ENCODE measurements at regions not wholly inside any gene's neighbourhood (a gene's known extent, or its start where the extent isn't known, plus 50 kb on each side); places are given as distances from the start of the nearest gene placed in this dataset.
A peak's percentile ranks its signal among the peaks of the same experiment; 100 is the strongest.

DNA sequence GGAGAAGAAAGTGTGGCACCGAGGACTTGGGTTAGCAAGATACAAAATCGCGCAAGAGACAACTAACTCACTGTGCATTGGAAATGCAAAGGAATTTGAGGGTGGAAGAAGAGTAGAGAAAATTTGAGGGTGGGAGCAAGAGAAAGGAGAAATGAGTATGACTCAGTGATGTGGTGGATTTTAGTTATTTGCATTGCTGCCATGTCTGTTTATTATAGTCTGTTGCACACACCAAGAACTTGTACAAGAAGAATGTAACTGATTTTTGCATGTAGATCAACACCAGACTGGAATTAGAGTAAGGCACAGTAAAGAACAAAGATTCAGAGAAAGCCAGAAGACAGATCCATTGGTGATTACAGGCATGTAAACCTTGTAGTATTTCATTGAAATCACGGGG is 71.6 kb upstream of the SMIM36 start:
- DNase-seq (ENCODE audit: low spot score): no peak

DNA sequence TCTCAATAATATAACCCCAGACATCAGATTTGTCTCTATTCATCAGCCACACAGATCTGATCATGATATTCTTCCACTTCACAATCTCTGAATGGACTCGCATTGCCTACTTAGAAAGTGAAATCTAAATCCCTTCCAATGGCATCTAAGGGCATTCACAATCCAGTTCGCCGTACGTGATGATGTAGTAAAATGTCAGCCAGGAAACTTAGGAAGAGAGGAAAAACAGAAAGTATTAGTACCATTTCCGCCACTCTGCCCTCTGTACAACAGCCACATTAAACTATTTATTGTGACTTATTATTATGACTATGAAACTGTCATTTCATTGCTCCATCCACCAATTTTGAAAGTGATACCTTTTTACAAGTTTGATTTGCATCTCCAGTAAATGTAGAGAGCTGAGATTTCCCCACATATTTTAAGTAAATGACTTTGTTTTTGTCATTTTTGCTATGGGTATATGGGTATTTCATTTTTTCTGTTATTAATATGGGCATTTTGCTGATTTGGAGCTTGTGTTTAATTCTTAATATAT is 69.4 kb upstream of the SMIM36 start:
- DNase-seq (ENCODE audit: low spot score): no peak

DNA sequence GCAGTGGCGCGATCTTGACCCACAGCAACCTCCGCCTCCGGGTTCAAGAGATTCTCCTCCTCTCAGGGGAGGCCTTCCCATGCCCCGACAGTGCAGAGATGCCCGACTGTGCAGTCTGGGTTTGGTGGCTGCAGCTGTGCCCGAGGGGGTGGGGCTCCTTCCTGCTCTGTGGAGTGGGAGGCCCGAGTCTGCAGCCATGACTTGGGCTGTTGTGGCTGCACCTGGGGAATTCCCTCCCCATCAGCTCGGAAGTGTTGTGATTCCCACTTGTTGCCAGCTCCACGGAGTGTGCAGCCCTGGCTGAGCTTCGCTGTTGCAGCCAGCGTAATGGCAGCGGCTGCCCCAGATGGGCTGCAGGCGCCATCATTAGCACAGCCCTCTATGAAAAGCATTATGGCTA is 66.4 kb upstream of the SMIM36 start:
- no peak for DNase-seq (ENCODE audit: low spot score)

DNA sequence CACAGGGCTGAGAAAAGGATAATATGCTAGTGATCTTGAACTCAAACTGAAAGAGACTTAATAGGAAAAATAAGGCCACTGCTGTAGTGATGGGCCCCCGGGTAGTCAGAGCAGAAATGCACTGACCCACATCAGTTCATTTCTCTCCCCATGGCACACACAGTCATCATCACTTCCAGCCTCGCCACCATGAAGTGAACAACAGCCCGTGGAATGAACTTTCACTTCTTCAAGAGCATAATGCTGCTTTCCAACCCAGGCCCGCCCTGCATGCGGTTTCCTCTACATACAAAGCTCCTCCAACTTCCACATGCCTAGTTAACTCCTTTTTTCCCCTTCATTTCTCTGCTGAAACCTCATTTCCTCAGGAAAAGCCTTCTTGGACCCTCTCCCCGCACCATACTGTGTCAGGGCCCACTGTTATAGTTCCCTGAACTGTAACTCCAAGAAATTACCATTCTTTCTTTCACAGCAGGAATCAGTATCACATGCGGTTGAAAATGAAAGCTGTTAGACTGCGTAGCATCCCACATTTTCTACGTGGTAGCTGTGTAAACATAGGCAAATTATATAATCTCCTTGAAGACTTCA is 65.8 kb upstream of the SMIM36 start:
- peak; percentile 36 for DNase-seq (ENCODE audit: low spot score)

DNA sequence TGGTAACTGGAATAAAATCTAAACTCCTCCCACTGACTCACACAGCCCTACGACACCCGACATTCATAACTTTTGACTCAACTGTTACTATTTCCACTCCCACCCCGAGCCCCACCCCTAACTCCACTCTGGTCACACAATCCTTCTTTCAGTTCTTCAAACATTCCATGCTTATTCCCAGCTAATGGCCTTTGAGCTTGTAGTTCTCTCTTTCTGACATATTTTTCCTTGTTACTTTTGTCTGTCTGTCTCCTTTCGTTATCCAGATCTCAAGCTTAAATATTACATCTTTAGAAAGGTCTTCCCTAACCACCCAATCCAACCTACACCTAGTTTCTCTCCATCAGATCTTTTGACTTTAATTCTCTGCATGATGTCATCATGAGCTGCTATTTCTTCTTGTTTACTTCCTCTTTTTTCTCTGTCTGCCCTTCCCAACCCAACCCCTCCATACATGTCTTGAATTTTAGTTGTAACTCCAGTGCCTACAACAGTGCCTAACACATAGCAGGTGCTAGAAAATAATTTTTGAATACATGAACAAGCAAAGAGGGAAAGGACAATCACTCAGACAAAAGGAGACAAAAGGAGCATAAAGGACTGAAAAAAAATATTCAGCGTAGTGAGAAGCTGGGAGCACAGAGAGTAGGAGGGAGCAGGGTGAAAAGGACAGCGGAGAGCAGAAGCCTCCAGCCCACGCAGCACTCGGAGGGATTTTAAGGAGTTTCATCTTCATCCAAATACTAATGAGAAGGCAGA is 65.2 kb upstream of the SMIM36 start:
- DNase-seq (ENCODE audit: low spot score): peak; percentile 73

DNA sequence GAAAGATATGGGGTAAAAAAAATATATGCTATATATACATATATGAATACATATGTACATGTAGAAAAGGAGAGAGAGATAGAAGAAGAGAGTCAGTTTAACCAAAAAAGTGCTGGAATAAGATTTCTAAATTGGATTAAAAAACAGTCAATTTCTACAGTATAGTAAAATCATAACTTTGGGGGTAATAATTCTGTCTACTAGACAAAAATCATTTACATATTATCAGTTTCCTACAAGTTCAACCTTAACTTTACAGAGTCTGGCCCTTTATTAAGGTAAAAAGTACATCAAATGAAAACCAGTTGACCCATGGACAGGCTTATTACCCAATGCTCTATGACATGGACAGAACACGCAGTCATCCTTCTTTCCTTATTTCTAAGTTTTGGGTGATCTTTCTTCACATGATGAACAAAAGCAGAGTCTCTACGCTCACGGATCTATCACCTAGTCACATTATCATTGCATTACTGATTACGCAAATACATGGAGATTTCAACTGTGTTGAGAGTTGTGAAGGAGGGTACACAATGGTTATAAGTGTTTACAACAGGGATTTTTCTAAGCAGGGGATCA is 63.9 kb upstream of the SMIM36 start:
- DNase-seq (ENCODE audit: low spot score): no peak

DNA sequence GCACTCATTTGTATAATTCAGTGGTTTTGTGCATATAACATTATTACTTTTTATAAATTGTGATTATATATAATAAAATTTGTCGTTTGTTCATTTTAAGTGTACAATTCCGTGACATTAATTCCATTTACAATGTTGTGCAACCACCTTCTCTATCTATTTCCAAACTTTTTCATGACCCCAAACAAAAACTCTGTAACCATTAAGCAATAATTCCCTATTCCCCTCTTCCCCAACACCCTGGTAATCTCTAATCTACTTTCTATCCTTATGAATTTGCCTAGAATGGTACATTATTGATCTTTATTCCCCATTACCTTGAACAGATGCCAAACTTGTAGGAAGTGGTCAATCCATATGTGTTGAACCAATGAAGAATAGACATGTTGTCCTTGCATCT is 61.3 kb upstream of the SMIM36 start:
- DNase-seq (ENCODE audit: low spot score): no peak

DNA sequence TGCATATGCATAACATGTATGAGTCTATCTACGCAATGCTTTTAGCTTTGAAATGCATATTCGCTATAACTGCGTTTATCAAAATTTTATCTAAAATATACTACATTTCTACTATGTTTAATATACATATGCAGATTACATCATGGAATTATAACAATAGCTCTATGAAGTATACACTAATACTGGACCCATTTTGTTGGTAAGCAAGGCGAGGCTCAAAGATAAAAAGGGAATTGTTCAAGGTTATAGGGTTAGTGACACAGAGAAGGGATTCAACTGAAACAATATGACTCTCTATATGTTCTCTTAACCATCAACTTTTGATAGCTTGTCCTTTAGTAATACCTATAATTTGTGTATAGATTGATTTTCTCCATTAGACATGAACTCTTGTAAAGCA is 60.9 kb upstream of the SMIM36 start:
- no peak for DNase-seq (ENCODE audit: low spot score)

DNA sequence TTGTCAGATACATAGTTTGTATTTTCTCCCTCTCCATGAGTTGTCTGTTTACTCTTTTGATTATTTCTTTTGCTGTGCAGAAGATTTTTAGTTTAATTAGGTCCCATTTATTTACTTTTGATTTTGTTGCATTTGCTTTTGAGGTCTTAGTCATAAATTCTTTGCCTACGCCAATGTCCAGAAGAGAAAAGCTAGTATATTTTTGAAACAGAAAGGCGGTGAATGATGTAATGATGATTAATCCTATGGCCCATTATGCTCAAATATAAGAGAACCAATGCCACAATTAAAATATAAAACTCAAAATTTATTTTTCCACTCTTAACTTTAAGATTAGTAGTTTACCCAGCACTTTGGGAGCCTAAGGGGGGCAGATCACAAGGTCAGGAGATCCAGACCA is 59.8 kb upstream of the SMIM36 start:
- DNase-seq (ENCODE audit: low spot score): no peak

DNA sequence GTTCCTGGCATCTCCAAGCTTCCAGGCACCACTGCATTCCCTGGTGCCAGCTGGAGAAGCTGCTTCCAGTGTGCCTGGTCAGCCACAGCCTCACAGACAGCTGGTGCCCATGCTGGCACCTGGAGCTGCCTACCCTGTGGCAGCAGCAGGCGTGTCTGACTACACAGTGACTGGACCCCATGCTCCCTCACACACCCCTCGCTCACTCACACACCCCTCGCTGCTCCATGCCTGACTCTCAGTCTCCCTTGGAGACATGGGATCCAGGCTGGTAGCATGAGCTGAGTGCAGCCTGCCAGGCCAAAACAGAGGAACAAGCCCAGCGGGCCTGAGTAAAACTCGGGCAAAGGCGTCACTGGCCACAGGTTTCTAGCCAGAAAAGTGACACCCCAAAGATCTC is 59.1 kb upstream of the SMIM36 start:
- no peak for DNase-seq (ENCODE audit: low spot score)

DNA sequence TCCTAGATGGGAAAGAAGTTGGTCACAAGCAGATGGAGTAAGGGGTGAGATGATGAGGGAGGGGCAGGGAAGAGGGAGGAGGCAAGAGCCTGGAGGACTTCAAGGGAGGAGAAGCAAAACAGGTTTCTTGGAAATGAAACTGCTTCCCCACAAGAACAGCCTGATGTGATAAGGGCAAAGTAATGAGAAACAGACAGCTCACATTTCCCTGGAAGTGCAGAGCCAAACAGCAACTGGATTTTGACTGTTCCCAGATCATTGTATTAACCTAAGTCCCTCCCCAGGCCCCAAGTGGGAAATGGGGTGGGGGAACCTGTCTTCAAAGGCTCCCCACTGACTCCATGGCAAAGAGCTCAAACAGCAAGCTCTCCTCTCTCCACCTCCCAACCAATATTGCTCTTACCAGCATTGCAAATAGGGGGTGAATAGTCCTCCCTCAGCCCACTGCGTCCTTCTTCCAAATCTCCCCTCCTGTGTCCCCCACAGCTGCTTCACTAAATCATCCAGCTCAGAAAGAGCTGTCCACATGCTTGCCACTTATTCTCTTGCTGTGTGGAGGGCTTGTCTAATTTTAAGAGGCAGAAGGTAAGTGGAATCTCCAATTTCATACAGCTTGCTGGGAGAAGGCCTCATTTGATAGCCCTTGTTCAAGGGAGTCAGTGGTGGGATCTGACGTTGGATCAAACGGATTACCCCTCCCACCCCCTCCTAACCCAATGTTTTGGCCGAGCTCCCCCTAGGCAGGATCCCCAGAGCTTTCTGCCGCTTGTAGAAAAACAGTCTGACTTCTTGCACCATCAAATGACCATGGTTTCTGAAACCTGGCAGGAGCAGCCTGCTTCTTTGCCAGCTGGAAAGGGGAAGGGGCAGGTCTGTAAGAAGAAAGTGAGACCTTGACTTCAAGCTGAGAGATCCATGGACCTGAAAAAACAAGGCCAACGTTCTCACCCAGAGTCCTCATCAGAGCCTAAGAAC is 56.3 kb upstream of the SMIM36 start:
- DNase-seq (ENCODE audit: low spot score): no peak

DNA sequence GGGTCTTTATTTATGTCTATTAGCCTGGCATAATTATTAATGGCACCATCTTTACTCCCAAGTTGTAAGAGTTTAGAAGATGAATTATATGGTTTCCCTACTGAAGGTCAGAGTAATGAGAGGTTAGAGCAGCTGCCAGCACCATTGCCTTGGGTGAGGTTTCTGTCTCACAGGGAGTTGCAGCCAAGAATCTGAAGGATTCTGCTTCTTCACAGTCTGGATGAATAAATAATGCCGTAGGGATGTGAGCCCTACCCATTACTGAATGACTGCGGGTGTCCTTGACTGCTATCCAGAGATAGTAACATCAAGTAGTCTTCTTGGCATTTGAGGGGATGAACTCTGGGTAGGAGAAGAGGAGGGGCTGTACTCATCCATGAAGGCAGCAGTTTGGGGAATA is 52.8 kb upstream of the SMIM36 start:
- DNase-seq (ENCODE audit: low spot score): no peak

DNA sequence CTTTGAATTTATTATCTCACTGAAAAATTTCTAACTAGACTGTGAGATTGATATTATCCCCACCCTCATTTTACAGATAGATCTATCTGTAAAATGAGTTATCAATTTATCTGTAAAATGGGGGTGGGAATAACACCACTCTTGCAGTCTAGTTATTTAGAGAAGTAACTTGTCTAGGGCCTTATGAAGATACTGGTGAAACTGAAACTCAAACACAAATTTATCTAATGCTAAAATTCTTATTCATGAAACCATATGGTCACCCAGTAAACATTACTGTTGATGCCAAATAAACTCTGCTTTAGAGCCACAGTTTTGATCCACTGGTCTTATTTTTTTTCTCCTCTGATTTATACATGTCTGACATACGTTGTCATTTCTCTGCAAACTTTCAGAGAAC is 52.1 kb upstream of the SMIM36 start:
- DNase-seq (ENCODE audit: low spot score): no peak

DNA sequence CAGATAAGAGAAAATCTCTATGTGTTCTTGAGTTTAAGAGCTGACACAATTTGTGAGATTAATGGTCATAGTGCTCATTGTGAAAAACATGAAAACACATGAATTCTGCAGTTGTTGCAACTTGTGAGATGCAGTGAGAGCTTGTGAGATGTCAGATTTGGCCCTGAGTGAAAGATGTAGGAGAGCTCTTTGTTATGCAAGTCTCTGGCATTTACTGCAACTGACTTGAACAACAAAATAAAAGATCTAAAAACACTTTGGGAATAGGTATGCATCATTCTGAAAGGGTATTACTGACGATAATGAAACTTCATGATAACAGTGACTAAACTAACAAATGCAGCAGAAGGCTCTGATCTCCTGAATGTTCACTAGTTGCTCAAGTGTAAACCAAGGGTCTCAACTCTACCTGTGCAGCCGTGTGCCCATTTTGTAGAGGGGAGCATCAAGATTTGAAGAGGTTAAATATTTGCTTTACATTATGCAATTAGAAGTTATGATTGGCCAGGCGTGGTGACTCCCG is 50.8 kb upstream of the SMIM36 start:
- no peak for DNase-seq (ENCODE audit: low spot score)

DNA sequence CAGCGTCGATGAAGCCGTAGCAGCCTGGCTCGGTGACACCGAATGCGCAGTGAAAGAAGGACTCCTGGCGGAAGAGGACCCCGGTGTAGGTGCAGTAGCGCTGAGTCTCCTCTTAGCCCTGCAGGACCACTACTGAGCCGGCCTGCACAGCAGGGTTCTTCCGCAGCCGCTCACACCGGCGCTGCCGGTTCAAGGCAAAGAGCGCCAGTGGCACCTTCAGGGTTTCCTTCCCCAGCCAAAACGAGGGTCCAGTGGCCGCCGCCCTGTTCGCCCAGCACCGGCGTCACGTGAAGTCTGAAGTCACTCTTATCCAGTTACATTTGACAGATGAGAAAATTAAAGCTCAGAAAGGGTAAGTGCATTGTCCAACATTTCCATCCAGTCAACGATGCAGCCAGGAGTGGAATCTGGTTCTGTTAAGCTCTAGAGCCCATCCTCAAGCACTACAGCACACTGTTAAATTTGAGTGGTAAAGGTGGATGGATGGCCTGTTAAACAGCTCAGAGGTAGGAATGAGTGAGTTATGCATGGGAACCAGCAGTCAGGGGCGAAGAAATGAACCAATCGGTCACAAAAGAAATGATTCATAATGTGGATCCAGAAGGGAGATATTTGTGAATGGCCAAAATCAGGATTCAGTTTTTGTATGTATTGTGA is 50.2 kb upstream of the SMIM36 start:
- no peak for DNase-seq (ENCODE audit: low spot score)
